Astrocyte (in vitro differentiated cells and primary cell): ENCODE measurements at regions not wholly inside any gene's neighbourhood (a gene's known extent, or its start where the extent isn't known, plus 50 kb on each side); places are given as distances from the start of the nearest gene placed in this dataset.

Experiments used
- CTCF ChIP-seq: IDR thresholded peaks from 2 replicates; pipeline ENCODE4 v1.5.1; 2011; ENCODE audit warnings: low read depth, mild to moderate bottlenecking, inconsistent platforms, low read length, moderate library complexity; ENCODE audit not compliant: insufficient read depth
- EZH2 ChIP-seq: IDR thresholded peaks from 2 replicates; pipeline ENCODE4 v1.6.1; 2012; ENCODE audit warnings: mild to moderate bottlenecking, low read length, inconsistent platforms; ENCODE audit not compliant: insufficient read depth

- no peak for TF ChIP-seq CTCF
- TF ChIP-seq EZH2: no peak
Measured at GRCh38 chr15:37490707-37491106, 390.4 kb upstream of the MEIS2 start.
